HS-27A (cell line): ENCODE measurements at regions not wholly inside any gene's neighbourhood (a gene's known extent, or its start where the extent isn't known, plus 50 kb on each side); places are given as distances from the start of the nearest gene placed in this dataset.
"Not testable (repeated sequence)": the region's sequence is repeated elsewhere in the genome, so short reads cannot be mapped to it uniquely, and the experiment has no call there.

Source experiments
- DNase-seq: peaks from one replicate; pipeline ENCODE4 v3.0.0-alpha.2; 2012; ENCODE audit warnings: low read depth, missing footprints

DNA sequence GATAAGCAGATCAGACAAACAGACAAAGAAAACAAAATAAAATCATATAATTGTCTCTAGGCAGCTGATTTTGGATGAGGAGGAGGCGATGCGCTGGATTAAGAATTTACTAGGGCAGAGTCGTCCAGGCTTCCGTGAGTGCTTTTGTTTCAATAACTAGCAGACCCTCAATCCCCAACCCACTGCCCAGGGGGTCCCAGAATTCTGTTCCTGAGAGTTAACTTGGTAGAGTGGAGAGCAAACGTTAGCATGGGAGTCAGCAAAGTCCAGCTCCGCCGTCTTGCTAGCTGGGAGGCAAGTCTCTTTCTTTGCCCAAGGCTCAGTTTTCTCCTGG, 95.5 kb upstream of the TBX5 start:
- DNase-seq = no peak

DNA sequence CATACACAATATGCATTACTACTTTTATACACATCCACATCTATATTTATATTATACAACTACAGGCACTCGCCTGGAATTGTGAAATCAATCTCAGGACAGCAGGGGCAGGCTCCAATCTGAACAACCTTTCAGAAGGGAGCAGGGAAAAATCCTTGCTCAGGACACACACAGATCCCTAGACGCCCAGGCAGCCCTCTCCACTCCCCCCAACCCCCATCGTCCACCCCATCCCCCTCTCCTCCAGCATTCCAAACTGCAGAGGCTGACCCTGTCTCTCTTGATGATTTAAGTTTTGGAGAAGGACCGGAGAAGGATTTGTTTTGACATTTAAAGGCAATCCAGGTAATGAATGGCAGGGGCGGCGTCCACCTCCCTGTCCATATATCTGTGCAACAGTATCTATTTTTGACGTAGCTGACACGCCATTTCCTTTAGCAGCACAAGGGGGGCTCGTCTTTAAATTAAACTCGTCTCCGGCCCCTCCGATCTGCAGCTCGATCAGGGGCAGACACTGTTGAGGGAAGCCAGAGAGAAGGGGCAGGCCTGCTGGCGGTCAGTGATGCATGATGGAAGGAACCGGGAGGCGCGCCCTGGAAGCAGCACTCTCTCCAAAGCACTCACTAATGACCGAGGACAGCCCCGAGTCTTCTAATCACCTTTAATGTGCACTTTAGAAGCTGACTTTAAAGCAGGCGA, 95.0 kb upstream of the TBX5 start:
- no peak for DNase-seq

DNA sequence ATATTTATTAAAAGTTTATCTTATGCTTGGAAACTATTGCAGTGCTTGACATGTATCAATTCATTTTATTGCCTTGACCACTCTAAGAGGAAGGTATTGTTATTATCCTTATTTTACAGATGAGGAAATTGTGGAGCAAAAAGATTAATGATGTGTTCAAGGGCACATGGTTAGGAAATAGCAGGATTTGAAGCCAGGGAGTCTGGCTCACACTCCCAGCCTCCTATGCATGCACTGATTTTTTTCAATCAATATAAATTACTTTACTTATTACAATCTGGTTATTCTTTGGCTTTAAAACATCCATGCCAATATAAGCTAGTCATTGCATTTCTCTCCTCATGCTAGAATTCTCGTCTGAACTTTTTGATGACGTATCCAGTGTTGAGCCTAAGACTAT, 94.2 kb upstream of the TBX5 start:
- no peak for DNase-seq

DNA sequence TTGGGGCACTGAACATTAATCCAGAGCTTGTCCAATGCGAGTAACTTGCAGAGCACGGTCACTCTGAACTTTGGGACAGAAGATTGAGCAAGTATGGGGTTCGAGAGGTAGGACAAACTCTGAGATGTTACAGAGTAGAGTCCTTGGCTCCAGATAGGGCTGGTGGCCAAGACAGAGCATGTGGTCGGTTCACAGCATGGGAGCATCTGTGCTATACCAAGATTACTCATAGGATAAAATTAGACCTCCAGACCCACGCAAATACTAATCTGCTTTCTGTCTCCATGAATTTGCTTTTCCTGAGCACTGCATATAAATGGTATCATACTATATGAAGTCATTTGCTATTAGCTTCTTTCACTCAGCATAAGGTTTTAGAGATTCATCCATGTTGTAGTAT, 93.4 kb upstream of the TBX5 start:
- no peak for DNase-seq

DNA sequence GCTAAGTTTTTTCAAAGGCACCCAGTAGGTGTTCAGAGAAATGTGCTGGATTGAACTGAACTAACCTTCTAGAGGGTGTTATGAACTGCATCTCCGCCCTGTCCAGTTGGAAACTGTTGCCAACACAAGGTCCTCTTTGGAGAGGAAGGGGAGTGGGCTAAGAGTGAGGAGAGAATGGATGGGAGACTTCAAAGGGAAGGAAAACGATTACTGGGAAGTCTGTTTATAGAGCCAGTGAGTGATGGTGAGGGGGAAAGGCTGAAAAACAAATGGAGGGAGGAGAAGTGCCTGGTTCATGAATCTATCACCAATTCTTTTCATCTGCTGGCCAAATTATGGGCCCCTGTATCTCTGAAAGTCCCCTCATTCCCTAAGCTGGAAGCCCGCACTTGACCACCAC, 86.0 kb upstream of the TBX5 start:
- DNase-seq = no peak

DNA sequence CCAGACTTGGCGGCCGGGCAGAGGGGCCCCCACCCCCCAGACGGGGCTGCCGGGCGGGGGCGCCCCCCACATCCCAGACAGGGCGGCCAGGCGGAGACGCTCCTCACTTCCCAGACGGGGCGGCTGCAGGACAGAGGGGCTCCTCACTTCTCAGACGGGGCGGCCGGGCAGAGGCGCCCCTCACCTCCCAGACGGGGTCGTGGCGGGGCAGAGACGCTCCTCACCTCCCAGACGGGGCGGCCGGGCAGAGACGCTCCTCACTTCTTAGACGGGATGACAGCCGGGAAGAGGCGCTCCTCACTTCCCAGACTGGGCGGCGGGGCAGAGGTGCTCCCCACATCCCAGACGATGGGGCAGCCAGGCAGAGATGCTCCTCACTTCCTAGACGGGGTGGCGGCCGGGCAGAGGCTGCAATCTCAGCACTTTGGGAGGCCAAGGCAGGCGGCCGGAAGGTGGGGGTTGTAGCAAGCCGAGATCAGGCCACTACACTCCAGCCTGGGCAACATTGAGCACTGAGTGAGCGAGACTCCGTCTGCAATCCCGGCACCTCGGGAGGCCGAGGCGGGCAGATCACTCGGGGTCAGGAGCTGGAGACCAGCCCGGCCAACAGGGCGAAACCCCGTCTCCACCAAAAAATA, 79.0 kb upstream of the TBX5 start:
- not testable (repeated sequence) for DNase-seq

DNA sequence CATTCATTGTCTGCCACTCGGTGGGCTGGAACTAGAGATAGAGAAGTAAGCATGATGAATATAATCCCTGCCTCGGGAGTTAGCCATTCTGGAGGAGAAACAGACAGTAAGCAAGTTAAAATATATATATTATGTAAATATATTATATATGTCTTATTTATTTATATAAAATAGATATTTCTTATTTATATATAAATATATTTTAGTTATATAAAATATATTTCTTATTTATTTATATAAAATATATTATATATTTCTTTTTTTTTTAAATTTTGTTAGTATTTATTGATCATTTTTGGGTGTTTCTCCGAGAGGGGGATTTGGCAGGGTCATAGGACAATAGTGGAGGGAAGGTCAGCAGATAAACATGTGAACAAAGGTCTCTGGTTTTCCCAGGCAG, 78.1 kb upstream of the TBX5 start:
- no peak for DNase-seq

DNA sequence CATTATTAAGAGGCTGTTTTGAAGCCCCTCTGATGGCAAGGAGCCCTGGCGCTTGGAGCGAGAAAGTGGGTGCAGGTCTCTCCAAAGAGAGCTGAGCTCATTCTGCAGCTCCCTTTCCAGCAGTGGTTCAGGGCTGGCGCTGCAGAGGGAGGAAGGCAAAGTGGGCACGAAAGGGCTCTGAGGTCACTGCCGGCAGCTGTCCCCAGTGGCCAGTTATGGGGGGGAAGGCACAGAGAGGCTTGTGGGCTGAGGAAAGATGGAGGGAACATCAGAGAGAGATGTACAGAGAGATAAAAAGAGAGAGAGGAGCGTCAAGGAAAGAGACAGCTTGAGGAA, 75.2 kb upstream of the TBX5 start:
- DNase-seq = no peak

DNA sequence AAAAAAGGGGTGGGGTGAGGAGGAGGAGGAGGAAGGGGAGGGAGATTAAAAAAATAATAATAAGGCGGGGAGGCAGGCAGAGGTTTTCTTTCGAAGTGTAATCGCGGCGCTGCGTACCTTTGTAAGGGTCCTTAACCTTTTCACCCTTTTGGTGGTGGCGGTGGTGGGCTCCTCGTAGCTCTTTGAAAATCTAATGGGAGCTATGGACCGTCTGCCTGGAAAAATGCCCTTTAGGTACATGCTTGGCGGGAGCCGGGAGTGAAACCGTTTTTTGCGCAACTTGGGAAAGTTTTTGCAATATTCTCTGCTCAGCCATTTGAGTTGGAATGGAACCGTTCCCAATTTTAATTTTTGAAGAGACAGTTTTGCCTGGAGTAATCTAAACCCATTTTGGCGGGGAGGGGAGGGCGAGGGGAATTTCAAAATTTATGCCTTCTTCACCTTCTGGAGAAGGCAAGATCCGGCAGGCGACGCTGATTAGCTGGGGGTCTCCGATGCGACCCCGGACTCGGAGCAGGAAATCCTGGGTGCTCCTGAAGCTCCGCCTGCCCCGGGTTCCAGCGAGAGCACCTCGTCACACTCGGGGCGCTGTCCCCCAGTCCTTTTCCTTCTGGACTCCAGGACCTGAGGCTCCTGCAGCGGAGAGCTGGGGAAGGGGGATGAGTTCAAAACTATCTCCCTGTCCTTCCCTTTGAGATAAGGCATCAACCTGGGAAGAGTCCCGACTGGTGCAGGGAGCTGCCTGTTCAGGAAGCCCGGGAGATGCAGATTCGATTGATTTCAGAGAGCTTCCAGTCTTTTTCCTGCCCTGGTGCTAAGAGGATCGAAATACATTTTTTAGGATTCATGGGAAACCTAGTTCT, 74.6 kb upstream of the TBX5 start:
- DNase-seq = no peak

DNA sequence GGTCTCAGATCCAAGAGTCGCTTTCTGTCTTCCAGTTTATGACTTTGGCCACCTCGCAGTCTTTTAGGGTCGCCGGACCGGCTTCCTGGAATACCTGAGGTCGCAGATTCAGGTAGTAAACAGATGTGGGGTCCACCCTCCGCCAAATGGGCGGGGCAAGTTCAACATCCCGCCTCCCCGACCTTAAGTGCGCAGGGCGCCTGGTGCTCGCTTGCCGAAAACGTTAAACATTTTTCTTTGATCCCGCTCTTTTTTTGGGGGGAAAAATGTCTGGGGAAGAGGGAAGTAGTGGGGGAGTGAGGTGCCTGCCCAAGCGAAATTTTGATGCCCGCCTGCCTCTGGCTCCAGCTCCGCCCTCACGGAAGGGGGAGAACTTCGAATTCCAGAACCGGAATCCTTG, 73.9 kb upstream of the TBX5 start:
- no peak for DNase-seq

DNA sequence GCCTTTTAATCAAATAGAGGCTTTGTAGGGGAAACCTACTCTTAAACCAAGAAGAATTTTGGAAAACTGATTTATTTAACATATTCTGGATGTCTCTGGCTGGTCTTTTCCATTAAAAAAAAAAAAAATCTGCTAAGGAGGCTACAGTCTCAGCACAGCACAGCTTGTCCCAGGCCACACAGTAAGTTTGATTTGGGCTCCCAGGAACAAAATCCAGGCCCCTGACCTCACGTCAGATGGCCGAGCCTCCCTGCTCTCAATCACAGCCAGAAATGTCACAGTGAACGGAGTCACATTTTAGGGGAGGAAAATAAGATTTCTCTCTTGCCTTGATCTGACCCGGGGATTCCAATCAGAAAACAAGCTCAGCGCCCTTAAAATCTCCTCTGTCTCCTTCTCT, 72.9 kb upstream of the TBX5 start:
- DNase-seq = no peak

DNA sequence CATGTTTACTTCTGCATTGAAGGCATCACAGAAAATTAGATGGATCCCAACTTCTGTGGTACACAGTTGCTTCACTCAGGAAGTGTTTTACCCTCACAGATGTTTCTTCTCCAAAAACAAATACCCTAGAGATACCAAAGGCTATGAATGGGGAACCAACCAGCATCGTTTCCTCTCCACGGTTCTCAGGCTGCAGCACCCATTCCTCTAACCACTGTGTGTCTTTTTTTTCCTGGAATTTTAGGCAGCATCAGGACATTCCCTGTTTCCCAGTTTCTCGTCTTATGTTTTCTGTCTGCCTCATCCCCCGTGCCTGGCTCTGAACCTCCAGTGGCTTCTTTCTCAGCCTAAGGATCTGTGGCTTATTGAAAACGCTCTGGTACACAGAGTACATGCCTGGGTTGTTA, 72.0 kb upstream of the TBX5 start:
- no peak for DNase-seq

DNA sequence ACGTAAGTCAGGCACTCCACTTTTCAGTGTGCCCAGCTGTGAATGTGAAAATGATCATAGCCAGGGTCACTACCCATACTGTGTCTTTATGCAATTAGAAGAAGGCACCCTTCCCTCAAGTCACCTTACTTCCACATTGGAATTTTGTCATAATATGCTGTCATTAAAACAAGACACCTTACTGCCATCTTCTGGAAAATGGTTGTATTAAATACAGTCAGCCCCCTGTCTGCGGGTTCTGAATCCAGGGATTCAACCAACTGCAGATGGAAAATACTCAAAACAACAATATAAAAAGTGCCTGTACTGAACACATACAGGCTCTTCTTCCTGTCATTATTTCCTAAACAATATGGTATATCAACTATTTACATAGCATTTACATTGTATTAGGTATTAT, 70.2 kb upstream of the TBX5 start:
- no peak for DNase-seq

DNA sequence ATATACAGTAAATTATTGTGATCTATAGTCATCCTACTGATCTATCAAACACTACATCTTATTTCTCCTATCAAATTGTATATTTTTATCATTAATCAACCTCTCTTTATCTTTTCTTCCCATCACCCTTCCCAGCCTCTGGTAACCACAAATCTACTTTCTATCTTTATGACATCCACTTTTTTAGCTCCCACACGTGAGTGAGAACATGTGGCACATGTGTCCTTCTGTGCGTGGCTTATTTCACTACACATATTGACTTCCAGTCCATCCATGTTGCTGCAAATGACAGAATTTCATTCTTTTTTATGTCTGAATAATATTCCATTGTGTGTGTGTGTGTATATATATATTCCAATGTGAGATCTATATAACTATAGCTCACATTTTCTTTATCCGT, 67.8 kb upstream of the TBX5 start:
- DNase-seq = no peak

DNA sequence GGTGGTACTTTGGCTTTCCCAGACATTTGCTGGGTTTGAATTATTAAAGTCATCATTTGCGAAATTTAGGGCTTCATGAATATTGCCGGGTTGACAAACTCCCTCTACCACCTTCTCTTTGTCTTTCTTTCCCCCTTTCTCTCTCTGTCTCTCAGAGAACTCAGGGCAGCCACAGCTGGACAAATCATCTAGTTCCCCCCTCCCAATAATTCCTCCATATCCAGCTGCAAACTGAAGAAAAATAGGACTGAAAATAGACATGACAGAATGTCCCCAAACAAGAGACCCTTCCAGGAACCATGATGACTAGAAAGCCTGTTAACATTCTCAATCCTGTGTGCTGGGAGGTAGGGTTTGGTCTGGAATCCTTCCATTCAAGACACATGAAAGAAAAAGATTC, 67.1 kb upstream of the TBX5 start:
- no peak for DNase-seq

DNA sequence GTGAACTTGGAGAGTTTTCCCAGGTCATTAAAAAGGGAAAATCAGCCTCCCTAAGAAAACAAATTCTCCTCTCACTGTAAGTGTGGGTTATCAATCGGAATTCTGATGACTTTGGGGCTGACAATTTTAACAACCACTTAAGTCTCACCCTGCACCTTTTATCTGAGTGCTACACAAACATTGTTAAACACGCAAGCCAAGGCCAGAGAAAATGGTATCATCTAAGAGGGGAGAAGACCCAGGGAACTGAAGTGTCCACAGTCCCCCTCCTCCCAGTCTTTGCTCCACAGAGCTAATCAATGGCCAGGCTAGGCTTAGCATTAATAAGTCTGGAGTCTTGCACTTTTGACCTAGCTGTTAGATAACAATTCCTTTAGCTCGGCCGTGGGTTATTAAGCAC, 51.7 kb upstream of the TBX5 start:
- no peak for DNase-seq
